GM21576 (cell line): ENCODE measurements at regions not wholly inside any gene's neighbourhood (a gene's known extent, or its start where the extent isn't known, plus 50 kb on each side); places are given as distances from the start of the nearest gene placed in this dataset.

Experiments used
- ATAC-seq: cut with Tn5 transposase; IDR thresholded peaks from one replicate; pipeline ENCODE4 v1.9.1; 2021; ENCODE audit warnings: mild to moderate bottlenecking, moderate library complexity; ENCODE audit not compliant: unreplicated experiment

- ATAC-seq, result no peak
Observed at GRCh38 chr5:5665225-5666075, 243.0 kb downstream of the ICE1 start.

DNA sequence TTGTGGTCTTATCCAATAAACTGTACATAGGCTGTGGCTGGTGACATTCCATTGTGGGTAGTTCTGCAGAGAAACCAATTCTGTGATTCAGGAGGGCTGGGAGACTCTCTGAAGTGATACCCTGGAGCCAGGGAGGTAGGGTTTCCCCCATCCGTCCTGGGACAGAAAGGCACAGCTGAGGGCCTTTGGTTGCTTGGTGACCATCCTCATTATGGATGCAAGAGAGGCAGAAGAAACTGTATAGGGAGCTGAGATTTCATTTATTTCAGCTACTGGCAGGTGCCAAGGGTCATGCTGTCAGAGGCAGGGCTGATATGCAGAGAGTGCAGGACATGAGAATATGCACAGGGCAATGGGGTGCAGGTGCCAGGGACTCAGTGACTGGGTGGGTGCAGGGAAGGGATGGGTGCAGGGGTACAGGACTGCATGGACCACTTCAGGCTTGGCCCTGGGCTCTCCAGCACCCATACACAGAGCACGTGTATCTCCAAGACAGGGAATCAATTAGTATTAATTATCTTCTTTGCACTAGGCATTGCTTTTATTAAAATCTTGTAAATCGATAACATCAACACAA is 236.5 kb downstream of the ICE1 start:
- no peak for ATAC-seq

DNA sequence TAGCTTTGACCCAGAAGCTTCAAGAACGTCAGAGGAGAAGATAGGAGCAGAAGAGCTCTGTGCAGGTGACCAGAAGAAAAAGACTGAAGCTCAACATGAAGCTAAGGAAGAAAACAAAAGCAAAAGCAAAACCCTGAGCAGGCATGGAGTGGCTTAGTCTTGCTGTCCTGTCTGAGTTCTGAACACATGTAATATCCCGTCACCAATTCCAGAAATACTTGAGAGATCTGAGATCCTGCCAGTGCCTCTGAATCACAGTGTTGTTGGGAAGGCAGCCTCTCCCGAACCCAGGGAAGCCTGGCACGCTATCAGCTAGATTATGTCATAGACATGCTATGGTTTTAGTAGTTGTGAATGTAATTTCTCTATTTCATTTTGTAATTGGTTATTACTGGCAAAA is 235.7 kb downstream of the ICE1 start:
- peak; percentile 49 for ATAC-seq

DNA sequence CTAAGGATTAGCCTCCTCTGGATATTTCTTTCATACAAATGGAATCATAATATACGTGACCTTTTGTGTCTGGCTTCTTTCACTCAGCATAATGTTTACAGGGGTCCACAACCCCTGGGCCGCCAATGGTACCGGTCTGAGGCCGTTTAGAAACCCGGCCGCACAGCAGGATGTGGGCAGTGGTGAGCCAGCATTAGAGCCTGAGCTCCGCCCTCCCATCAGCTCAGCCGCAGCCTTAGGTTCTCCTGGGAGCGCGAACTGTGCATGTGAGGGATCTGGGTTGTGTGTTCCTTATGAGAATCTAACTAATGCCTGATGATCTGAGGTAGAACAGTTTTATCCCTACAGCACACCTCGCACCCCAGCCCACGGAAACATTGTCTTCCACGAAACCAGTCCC is 229.7 kb downstream of the ICE1 start:
- no peak for ATAC-seq

DNA sequence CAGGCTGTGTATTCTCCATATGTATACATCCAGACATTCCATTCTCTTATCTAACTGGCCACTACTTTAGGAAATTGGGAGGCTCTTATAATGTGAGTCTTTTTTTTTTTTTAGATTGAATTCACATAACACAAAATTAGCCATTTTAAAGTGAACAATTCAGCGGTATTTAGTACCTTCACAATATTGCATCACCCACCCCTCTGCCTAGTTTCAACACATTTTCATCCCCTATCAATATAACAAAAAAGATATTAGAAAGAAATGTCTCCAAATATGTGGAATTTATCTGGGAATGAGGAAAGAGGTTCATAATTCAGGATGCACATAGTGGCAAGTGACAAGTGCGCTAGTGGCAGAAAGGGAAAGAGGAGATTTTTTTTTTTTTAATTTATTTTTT is 228.5 kb downstream of the ICE1 start:
- ATAC-seq, result no peak

DNA sequence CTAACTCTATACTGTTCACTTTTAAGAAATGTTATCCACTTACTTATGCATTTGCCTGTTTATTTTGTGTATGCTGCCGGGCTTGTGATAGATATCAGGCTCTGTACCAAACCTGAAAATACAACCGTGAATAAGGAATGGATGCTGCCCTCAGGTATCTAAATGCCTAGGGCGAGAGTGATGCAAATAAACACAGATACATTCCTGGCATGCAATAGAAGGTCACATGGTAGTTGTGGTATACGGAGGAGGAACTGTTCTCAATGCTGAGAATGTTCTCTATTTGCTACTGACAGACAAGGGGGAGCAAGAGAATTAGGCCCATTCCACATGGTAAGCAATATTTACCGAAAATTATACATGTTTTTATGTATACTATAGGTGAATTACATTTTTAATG is 227.8 kb downstream of the ICE1 start:
- no peak for ATAC-seq

GRCh38 chr5:5649641-5650040 is 227.2 kb downstream of the ICE1 start:
- no peak for ATAC-seq

GRCh38 chr5:5648694-5649093 is 226.2 kb downstream of the ICE1 start:
- ATAC-seq, result no peak

DNA sequence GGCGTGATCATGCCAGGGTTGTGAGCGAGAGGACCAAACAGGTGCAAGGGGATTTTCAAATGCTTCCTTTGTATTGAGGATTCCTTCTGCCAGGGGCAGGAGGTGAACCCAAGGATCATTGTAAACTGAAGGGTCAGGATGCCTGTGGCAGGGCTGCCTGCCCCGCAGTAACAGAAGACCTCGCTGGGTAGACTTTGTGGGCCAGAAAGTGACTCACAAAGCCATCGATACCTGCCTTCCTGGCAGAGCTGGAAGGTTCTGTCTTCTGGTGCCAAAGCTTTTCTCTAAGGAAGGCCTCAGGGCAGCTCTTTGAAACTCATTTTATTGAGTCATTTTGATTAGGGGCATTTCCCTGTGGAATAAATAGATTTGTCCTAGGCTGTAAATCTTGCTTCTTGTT is 223.4 kb downstream of the ICE1 start:
- no peak for ATAC-seq

GRCh38 chr5:5645198-5645597 is 222.7 kb downstream of the ICE1 start:
- ATAC-seq, result no peak

GRCh38 chr5:5644249-5644648 is 221.8 kb downstream of the ICE1 start:
- ATAC-seq, result no peak

- no peak for ATAC-seq
Observed at GRCh38 chr5:5643481-5643880, 221.0 kb downstream of the ICE1 start.

- no peak for ATAC-seq
Observed at GRCh38 chr5:5638211-5638610, 215.7 kb downstream of the ICE1 start.

DNA sequence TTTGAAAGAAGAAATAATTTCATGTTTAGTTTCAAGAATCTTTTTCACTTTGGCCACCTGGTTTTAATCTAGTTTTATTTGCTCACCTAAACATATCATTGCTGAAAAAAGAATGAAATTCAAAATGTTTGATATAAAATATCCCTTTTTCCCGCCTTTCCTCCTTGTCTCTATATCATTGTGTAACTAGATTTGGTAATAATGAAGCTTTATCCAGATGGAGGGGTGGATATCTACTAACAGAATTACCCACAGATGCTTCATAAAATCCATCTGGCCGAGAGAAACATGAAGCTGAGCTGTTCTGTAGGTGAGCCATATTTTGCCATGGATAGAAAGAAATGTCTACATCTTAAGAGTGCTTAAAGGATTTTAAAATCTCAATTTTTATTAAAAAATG is 214.7 kb downstream of the ICE1 start:
- ATAC-seq, result no peak

DNA sequence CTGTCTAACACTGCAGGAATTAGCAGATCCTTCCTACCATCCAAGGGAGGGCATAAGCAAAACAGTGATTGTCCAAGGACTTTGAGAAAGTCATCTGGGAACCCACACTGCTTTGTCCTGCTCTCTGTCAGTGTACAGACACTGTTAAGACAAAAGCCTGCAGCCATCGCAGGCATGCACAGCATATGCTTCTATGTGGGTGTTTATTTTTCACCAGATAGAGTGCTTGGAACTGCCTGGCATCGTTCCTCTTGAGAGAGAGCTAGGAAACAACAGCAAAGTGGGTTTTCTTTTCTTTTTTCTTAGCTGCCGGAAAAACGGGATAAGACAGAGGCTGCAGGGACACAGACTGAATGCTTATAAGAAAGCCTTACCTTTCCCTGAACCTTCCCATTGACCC is 212.3 kb downstream of the ICE1 start:
- no peak for ATAC-seq

GRCh38 chr5:5633579-5633978 is 211.1 kb downstream of the ICE1 start:
- ATAC-seq, result no peak

DNA sequence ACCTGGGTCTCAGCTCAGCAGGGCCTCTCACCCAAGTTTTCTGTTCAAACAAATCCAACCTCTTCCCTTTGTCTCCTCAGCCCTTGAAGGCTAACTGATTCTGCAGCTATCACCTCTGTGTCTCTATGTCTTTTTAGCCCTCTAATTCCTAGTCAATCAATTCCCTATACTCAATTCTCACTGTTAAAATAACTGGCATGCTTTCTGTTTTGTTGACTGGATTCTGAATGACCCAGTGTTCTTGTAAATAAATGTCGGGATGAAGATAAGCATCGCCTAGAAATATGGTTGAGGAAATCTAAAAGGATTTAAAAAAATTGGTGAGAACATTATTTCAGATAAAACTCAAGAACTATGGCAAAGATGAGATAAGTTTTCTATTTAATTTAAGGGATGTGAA is 210.2 kb downstream of the ICE1 start:
- no peak for ATAC-seq

- ATAC-seq, result no peak
Observed at GRCh38 chr5:5629607-5629978, 207.1 kb downstream of the ICE1 start.

- no peak for ATAC-seq
Observed at GRCh38 chr5:5628866-5629606, 206.6 kb downstream of the ICE1 start.

- no peak for ATAC-seq
Observed at GRCh38 chr5:5626412-5626811, 203.9 kb downstream of the ICE1 start.

- no peak for ATAC-seq
Observed at GRCh38 chr5:5625491-5625890, 203.0 kb downstream of the ICE1 start.

DNA sequence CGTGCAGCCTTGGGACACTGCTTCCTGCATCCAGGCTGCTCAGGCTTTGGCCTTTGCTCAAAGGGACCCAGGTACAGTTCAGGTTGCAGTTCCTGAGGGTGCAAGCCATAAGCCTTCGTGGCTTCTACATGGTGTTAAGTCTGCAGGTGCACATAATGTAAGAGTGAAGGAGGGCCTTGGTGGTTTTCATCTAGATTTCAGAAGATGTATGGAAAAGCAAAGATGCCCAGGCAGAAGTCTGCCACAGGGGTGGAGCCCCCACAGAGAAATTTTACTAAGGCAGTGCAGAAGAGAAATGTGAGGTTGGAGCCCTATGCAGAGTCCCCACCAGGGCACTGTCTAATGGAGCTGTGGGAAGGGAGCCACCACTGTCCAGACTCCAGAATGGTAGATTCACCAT is 200.9 kb downstream of the ICE1 start:
- ATAC-seq, result no peak
